Effector memory CD8-positive, alpha-beta T cell (primary cell): ENCODE measurements at regions not wholly inside any gene's neighbourhood (a gene's known extent, or its start where the extent isn't known, plus 50 kb on each side); places are given as distances from the start of the nearest gene placed in this dataset.

Source experiments
- ATAC-seq: fragments of 150-1000 bp; cut with Tn5 transposase; replicated peaks from 2 replicates; pipeline ENCODE4 v1.10.0; 2021; ENCODE audit warnings: mild to moderate bottlenecking, moderate library complexity
- DNase-seq, 3 experiments: peaks; one replicate each; pipeline ENCODE4 v3.0.0; 2021
- H3K27ac Mint-ChIP-seq, 2 donors: one replicate each; pipeline ENCODE4 v1.8.0; 2022; ENCODE audit warnings: mild to moderate bottlenecking in 2 of 2, mixed read lengths in 2 of 2, moderate library complexity in 2 of 2
- H3K27me3 Mint-ChIP-seq, 2 donors: one replicate each; pipeline ENCODE4 v1.8.0; 2022; ENCODE audit warnings: mixed read lengths in 2 of 2
- H3K36me3 Mint-ChIP-seq: one replicate; pipeline ENCODE4 v1.8.0; 2022; ENCODE audit warnings: mild to moderate bottlenecking, moderate library complexity, mixed read lengths; ENCODE audit not compliant: insufficient read depth
- H3K4me1 Mint-ChIP-seq, 2 donors: one replicate each; pipeline ENCODE4 v1.8.0; 2022; ENCODE audit warnings: low read depth in 2 of 2, mixed read lengths in 2 of 2
- H3K4me3 Mint-ChIP-seq, 2 donors: one replicate each; pipeline ENCODE4 v1.8.0; 2022; ENCODE audit warnings: mild to moderate bottlenecking in 2 of 2, mixed read lengths in 2 of 2, moderate library complexity in 2 of 2
- H3K9me3 Mint-ChIP-seq, 2 donors: one replicate each; pipeline ENCODE4 v1.8.0; 2022; ENCODE audit warnings: mixed read lengths in 2 of 2

DNA sequence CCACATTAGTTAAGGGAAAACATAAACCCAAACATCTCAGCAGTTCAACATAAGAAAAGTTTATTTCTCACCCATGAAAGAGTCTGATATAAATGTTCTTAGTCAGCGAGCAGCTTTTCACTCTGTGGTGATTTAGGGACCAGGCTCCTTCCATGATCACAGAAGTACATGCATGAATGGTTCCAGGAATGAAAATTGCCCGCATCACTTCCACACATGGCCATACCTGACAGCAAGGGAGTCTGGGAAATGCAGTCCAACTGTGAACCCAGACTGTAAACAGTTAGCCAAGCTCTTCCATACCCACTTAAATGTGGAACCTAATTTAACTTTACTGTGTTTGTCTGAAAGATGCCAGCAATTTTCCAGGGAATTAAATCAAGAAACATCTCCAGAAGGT lies 353.9 kb downstream of the HACE1 start:
- no peak for ATAC-seq
- Mint-ChIP-seq H3K27me3 (peaks cover 0 to 22% of the 10 kb centered on the region in 2 donors), H3K36me3 (peaks cover 3% of the 10 kb centered on the region)

DNA sequence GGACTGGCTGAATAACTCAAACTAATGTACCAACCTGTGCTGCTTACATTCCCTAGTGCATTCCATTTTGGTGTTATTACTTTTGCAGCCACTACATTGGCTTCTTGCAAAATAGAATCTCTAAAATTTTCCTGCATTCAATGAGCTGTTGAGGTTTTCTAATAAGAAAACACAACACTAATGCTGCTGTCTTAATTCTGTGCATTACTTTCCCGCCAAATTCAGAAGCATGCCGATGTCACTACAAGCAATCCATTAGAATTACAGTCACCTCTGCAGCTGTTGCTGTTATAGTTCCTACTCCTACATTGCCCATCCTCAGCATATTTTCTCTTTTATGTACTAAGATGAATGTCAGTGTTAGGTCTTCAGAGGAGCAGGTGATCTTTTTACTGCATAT lies 359.5 kb downstream of the HACE1 start:
- H3K27me3 Mint-ChIP-seq, result no peaks in the 10 kb centered on the region

More for the DNA sequence above, 353.9 kb downstream of the HACE1 start:
- no peak overlapping the region for H3K27ac Mint-ChIP-seq
- no peaks in the 10 kb centered on the region for H3K4me1 Mint-ChIP-seq
- no peak overlapping the region for H3K4me3 Mint-ChIP-seq
- DNase-seq, result no peak
- H3K9me3 Mint-ChIP-seq, result no peaks in the 10 kb centered on the region

DNA sequence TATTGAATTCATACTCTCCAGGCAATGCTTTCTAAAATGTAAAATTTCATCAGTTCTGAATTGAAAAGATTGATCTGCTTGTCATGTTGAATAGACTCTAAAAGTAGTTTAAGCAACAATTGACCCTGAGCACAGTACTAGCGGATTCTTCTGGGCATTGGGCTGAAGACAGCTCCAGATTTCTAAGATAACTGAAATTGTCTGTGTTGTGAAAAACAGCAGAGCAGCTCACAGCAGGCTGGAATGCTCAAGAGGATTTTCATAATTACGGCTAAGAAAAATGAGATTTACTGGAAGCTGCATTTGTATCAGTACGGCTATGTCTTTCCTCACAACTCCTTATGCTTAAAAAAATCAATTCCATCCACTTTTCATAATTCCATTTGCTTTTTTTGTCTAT lies 373.7 kb downstream of the HACE1 start:
- Mint-ChIP-seq H3K4me3 (no peak overlapping the region), H3K4me1 (no peaks in the 10 kb centered on the region), H3K36me3 (no peaks in the 10 kb centered on the region), H3K27me3 (no peaks in the 10 kb centered on the region), H3K9me3 (no peaks in the 10 kb centered on the region), H3K27ac (no peak overlapping the region)
- DNase-seq (no peak), ATAC-seq (no peak)

More for the DNA sequence above, 359.5 kb downstream of the HACE1 start:
- no peak overlapping the region for H3K27ac Mint-ChIP-seq
- no peaks in the 10 kb centered on the region for H3K36me3 Mint-ChIP-seq
- ATAC-seq (no peak), DNase-seq (no peak)
- H3K4me1 Mint-ChIP-seq, result no peaks in the 10 kb centered on the region
- H3K4me3 Mint-ChIP-seq, result no peak overlapping the region
- peaks cover 0 to 4% of the 10 kb centered on the region in 2 donors for H3K9me3 Mint-ChIP-seq

DNA sequence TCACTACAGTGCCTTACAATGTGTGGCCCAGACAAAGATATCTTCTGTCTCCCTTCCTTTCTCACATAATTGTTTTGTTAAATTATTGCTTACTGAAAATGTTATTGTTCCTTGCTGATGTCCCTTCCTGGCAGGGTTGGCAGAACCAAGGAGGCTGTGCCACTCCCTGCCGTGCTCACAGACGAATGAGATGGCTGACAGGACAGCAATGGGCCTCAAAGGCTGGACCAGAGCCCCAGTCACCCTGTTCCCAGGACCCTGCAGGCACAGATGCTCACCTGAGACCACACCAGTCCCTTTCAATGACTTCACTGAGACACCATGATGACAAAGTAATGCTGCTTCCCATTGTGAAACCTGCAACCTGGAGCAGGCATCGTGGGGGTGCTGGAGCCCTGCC lies 375.1 kb downstream of the HACE1 start:
- Mint-ChIP-seq H3K27me3 (no peaks in the 10 kb centered on the region), H3K4me1 (no peaks in the 10 kb centered on the region), H3K9me3 (no peaks in the 10 kb centered on the region), H3K27ac (no peak overlapping the region), H3K4me3 (no peak overlapping the region), H3K36me3 (no peaks in the 10 kb centered on the region)
- ATAC-seq (no peak), DNase-seq (no peak)

DNA sequence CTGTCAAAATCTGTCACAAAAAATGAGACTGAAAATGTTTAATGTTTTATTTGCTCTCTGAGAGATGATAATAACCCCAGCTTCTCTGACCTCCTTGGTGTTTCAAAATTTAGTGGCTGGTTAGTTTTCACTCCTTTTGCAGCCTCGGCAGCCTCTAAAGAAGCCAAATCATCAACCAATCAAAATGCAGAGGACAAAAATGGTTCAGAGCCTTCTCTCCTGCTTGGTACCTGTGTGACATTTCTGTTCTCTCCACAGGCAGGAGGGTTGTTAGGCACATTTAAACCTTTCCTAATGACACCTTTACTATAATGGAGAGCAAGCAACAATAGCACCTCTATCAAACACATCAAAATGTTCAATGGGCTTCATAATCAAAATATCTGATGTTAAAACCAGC lies 375.5 kb downstream of the HACE1 start:
- Mint-ChIP-seq H3K27ac (no peak overlapping the region), H3K4me3 (no peak overlapping the region), H3K9me3 (no peaks in the 10 kb centered on the region), H3K36me3 (no peaks in the 10 kb centered on the region), H3K27me3 (no peaks in the 10 kb centered on the region), H3K4me1 (no peaks in the 10 kb centered on the region)
- ATAC-seq (no peak), DNase-seq (no peak)

DNA sequence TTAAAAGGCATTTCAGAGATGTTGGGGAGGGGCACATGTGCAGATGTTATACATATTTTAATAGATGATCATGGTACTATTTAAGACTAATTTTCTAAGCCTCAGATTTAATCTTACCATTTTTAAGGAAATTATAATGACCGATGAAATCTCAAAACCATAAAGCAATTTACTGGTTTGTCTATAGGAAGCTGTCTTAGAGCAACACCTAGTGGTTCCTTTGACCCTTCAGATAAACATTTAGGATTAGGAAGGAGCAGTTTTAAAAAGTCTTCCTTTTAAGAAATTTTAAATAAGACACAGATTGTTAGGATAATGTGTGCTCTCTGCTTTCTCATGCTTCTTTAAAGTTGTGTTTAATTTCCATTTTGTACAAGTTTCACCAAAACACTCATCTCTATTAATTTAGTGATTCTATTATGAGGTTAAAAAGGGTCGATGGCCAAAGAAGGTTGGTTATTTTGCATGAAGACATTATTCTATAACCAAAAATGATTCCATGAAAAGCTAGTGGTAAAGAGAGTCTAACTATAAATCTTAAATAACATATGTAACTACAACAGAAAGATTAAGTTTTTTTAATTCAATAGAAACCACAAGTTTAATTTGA lies 376.4 kb downstream of the HACE1 start:
- no peak for ATAC-seq
- no peaks in the 10 kb centered on the region for H3K27me3 Mint-ChIP-seq
- no peak overlapping the region for H3K27ac Mint-ChIP-seq
- no peaks in the 10 kb centered on the region for H3K9me3 Mint-ChIP-seq
- no peak overlapping the region for H3K4me3 Mint-ChIP-seq
- H3K36me3 Mint-ChIP-seq, result no peaks in the 10 kb centered on the region
- H3K4me1 Mint-ChIP-seq, result no peaks in the 10 kb centered on the region
- no peak for DNase-seq

DNA sequence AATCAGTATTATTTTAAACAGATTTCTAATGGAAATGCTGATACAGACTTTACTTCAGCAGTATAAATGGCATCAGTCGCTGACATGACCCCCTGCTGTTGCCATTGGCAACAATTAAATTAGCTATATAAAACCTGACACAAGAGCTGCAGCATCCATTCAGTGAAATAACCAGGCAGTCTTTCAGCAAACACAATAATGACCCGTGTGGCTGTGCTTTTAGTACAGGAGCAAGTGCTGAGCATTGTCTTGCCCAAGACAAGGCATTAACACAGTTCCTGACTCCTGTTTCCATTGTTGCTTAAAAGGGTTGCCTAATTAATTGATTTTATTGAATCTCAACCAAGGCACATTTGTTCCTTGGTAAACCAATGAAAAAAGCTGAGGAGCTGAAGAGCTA lies 382.1 kb downstream of the HACE1 start:
- no peaks in the 10 kb centered on the region for H3K36me3 Mint-ChIP-seq
- no peaks in the 10 kb centered on the region for H3K4me1 Mint-ChIP-seq
- H3K9me3 Mint-ChIP-seq, result peaks cover 0 to 2% of the 10 kb centered on the region in 2 donors
- H3K27me3 Mint-ChIP-seq, result peaks cover 0 to 6% of the 10 kb centered on the region in 2 donors
- H3K27ac Mint-ChIP-seq, result no peak overlapping the region
- no peak for DNase-seq
- ATAC-seq, result no peak
- H3K4me3 Mint-ChIP-seq, result no peak overlapping the region

DNA sequence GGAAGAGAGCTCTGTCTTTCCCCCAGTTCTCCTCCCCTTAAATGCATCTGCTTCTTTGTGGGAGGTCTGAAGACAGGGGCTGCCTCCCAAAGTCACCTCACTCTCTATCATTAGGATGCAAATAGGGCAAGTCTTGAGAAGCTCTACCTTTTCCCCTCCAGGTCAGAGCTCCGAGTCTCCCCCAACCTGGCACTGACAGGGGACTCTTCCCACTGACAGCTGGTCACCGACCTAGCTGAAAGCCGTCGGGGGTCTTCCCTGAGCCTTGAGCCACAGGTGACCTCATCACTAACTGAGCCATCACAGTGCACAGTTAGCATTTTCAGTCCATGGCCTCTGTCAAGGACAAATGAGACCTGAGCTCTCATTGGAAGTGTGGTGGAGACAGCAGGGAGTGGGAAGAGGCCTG lies 386.7 kb downstream of the HACE1 start:
- peaks cover 0 to 2% of the 10 kb centered on the region in 2 donors for H3K9me3 Mint-ChIP-seq
- no peak overlapping the region for H3K27ac Mint-ChIP-seq
- no peak overlapping the region for H3K4me3 Mint-ChIP-seq
- H3K36me3 Mint-ChIP-seq, result no peaks in the 10 kb centered on the region
- DNase-seq, result no peak
- ATAC-seq, result no peak
- H3K4me1 Mint-ChIP-seq, result no peaks in the 10 kb centered on the region
- peaks cover 0 to 6% of the 10 kb centered on the region in 2 donors for H3K27me3 Mint-ChIP-seq

DNA sequence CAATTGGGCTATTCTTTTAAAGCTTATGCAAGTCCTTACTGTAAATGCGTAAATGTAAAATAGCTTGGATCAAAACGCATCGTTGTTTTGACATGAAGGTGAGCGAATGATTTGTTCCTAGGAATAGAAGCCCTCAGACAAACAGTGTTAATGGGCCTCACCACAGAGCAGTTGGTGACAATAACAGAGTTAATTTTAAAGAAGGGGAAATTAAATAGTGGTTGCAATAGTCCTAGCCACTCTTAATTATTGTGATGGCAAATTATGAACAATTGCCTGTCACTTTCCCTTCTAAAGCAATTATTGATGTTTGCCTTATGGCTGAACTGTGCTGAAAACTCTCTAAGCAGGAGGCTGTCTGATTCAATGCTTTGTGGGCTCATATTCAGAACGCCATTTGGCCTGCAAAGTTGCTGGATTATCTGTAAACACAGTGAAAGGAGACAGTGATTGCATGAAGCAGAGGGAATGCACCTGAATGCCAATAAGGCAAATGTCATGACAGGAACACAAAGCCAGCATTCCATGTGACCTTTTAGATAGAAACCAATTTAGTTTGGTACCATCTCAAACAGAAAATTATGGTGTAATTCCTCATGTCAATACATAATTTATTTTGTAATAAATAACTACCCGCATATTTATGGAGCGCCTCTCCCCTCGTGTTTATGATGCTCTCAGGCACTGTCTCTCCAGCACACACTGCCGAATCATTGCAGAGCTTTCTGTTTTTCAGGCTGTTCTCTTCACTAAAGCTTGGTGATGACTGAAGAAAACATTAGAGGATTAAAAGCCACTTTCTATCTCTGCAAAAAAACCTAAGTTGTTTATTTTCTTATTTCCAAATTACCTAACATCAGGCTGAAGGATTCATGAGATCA lies 387.5 kb downstream of the HACE1 start:
- Mint-ChIP-seq H3K27me3 (peaks cover 0 to 6% of the 10 kb centered on the region in 2 donors), H3K36me3 (no peaks in the 10 kb centered on the region), H3K4me1 (no peaks in the 10 kb centered on the region), H3K27ac (no peak overlapping the region), H3K4me3 (no peak overlapping the region), H3K9me3 (peaks cover 0 to 2% of the 10 kb centered on the region in 2 donors)
- no peak for DNase-seq
- ATAC-seq, result no peak

DNA sequence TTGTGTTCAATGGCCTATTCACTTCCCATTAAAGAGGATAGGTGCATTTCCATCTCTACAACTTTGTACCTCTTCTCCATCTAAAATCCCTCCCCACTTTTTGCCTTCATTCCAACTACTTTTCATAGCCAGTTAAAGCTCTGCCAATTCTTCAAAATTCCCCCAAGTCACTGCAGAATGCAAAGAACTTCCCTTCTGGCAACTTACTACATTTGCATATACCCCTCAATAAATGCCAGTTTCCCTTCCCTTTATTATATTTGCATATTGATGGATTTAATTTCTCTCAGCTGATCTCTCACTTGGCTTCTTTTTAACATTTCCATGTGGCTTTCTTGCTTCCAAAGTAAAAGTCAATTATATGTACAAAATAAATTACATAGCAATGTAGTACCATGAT lies 393.4 kb downstream of the HACE1 start:
- no peaks in the 10 kb centered on the region for H3K4me1 Mint-ChIP-seq
- H3K27ac Mint-ChIP-seq, result no peak overlapping the region
- no peaks in the 10 kb centered on the region for H3K36me3 Mint-ChIP-seq
- ATAC-seq (no peak), DNase-seq (no peak)
- H3K27me3 Mint-ChIP-seq, result no peaks in the 10 kb centered on the region
- no peak overlapping the region for H3K4me3 Mint-ChIP-seq
- peaks cover 0 to 2% of the 10 kb centered on the region in 2 donors for H3K9me3 Mint-ChIP-seq

DNA sequence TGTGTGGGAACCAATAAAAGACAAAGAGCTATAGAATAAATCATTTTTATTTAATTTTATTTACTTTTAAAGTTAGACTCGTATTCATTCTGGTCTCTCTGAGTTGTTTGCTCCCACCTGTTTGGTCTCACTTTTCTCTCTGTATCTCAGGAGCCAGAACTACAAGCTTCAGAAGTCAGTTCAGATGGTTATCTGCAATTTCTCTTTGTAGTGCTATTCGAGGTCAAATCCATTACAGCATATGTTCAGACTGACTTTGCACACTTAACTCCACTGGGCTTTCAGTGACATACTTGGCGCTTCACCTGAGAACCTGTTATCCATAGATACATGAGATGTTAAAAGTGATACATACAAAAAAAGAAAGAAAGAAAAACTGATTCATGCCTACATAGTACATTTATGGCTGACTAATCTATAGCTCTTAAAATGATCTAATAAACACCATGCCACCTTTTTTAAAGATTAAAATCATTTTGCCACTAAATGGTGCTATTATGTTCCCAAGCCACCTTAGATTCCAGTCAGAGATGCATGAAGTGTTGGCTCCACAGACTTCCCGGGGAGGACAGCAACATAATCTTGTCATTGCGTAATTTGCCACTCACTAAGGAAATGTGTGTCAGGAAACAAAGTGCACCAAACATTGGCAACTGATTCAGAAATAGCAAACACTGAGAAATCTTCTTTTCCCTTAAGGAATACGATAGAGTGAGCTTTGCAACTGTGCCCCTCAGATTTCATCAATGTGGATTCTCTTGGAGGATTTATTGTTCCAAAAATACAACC lies 396.7 kb downstream of the HACE1 start:
- Mint-ChIP-seq H3K27ac (no peak overlapping the region), H3K9me3 (peaks cover 0 to 2% of the 10 kb centered on the region in 2 donors), H3K36me3 (no peaks in the 10 kb centered on the region), H3K4me1 (no peaks in the 10 kb centered on the region), H3K27me3 (no peaks in the 10 kb centered on the region), H3K4me3 (no peak overlapping the region)
- DNase-seq, result no peak
- no peak for ATAC-seq

DNA sequence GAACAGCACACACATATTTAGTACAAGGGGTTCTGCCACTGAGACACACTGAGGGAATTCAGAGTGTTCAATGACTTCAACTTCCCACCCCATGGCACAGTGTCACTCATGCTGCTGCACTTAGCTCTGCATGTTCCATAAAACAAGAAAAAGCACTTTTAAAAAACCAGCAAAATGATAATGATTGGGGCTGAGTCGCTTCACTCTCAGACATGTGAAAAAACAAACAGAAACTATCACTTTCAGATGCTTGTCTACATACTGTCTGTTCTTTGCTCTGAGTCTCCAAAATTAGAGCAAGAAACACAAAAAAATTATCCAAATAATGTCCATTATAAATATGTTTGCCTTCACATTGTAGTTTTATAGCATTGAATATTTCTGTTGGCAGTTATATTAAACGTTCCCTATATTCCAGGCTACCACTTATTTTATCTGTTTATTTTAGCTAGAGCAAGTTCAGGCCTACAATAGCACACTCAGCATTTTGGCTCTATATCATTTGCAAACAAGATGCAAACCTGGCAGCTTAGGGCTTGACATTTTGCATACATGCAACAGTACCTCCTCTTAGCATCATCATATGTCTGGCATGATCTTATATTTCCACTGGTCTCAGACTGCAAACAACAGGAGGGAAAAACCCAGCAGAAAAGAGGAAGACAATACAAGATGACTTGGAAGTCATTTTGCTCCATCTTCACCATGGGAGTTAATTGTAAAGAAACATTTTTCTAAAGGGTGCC lies 398.8 kb downstream of the HACE1 start:
- no peaks in the 10 kb centered on the region for H3K36me3 Mint-ChIP-seq
- ATAC-seq, result no peak

DNA sequence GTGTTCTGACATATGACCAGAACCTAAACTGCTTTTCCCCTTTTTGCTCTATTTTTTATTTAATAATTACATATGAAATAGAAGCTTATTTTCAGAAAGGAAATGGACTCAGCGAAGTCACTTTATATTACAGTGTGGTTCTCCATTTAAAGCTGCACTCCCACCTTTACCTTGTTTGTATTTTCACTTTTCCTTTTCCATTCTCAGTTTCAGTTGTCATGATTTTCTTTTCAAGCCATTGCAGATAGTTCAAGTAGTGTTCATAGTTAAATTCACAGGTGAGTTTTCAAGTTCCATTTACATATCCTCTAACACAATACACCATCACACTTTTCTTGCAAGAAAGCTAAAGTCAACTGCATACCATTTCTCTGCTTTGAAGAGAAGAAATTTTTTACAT lies 400.2 kb downstream of the HACE1 start:
- no peak overlapping the region for H3K4me3 Mint-ChIP-seq
- H3K27me3 Mint-ChIP-seq, result no peaks in the 10 kb centered on the region
- no peaks in the 10 kb centered on the region for H3K4me1 Mint-ChIP-seq
- no peaks in the 10 kb centered on the region for H3K36me3 Mint-ChIP-seq
- ATAC-seq (no peak), DNase-seq (no peak)
- no peak overlapping the region for H3K27ac Mint-ChIP-seq
- no peaks in the 10 kb centered on the region for H3K9me3 Mint-ChIP-seq

More for the DNA sequence above, 398.8 kb downstream of the HACE1 start:
- peaks cover 0 to 2% of the 10 kb centered on the region in 2 donors for H3K9me3 Mint-ChIP-seq
- H3K27ac Mint-ChIP-seq, result no peak overlapping the region
- no peak overlapping the region for H3K4me3 Mint-ChIP-seq
- no peaks in the 10 kb centered on the region for H3K27me3 Mint-ChIP-seq
- H3K4me1 Mint-ChIP-seq, result no peaks in the 10 kb centered on the region
- DNase-seq, result no peak
